WTC11 (cell line): ENCODE measurements at regions not wholly inside any gene's neighbourhood (a gene's known extent, or its start where the extent isn't known, plus 50 kb on each side); places are given as distances from the start of the nearest gene placed in this dataset.

ENCODE experiments used
- ATAC-seq: fragments of 200-7000 bp; cut with Tn5 transposase; 2 replicates; pipeline ENCODE4 v1.10.0; 2021; ENCODE audit warnings: mild to moderate bottlenecking, moderate library complexity
- CTCF ChIA-PET: fragments of 300-600 bp; sonication (Branson Sonifier 250); formaldehyde crosslinking; loops from one replicate; lab custom pipeline; 2021; ENCODE audit warnings: antibody characterized with exemption; lab: Charles Lee
- POLR2A ChIA-PET: fragments of 350-600 bp; sonication (Branson Sonifier 250); formaldehyde crosslinking; loops from one replicate; lab custom pipeline; 2021; ENCODE audit warnings: antibody characterized with exemption; lab: Charles Lee
- DNase-seq: peaks from one replicate; pipeline ENCODE4 v3.0.0; 2021; ENCODE audit warnings: low spot score
- H3K27ac Mint-ChIP-seq: 2 replicates; pipeline ENCODE4 v1.8.0; 2021; ENCODE audit warnings: mixed read lengths
- H3K27me3 Mint-ChIP-seq: 2 replicates; pipeline ENCODE4 v1.8.0; 2021; ENCODE audit warnings: low read depth, mild to moderate bottlenecking, moderate library complexity, mixed read lengths
- H3K36me3 Mint-ChIP-seq: 2 replicates; pipeline ENCODE4 v1.8.0; 2021; ENCODE audit warnings: mixed read lengths
- H3K4me1 Mint-ChIP-seq: 2 replicates; pipeline ENCODE4 v1.8.0; 2022; ENCODE audit warnings: mixed read lengths
- H3K4me3 Mint-ChIP-seq: 2 replicates; pipeline ENCODE4 v1.8.0; 2021; ENCODE audit warnings: mild to moderate bottlenecking, moderate library complexity, mixed read lengths
- H3K9me3 Mint-ChIP-seq: 2 replicates; pipeline ENCODE4 v1.8.0; 2021; ENCODE audit warnings: mixed read lengths
- ARID4B ChIP-seq: sonication (generic); formaldehyde crosslinking; IDR thresholded peaks from 2 replicates; pipeline ENCODE4 v1.8.0; 2023; ENCODE audit warnings: missing genetic modification reagents, mild to moderate bottlenecking, borderline replicate concordance
- CBFB ChIP-seq: sonication (generic); formaldehyde crosslinking; IDR thresholded peaks from 2 replicates; pipeline ENCODE4 v1.8.1; 2022; ENCODE audit warnings: mild to moderate bottlenecking, low read depth, missing genetic modification reagents
- CREM ChIP-seq: sonication (generic); formaldehyde crosslinking; IDR thresholded peaks from 2 replicates; pipeline ENCODE4 v1.8.1; 2022; ENCODE audit warnings: mild to moderate bottlenecking, missing genetic modification reagents, moderate library complexity
- CTCF ChIP-seq: fragments of 200-600 bp; IDR thresholded peaks from 2 replicates; pipeline ENCODE4 v1.8.0; 2022; ENCODE audit warnings: antibody characterized with exemption
- E2F4 ChIP-seq: sonication (generic); formaldehyde crosslinking; IDR thresholded peaks from 2 replicates; pipeline ENCODE4 v1.8.1; 2022; ENCODE audit warnings: low read depth, mild to moderate bottlenecking, moderate library complexity, missing genetic modification reagents, borderline replicate concordance
- FOXJ3 ChIP-seq: sonication (generic); formaldehyde crosslinking; IDR thresholded peaks from 2 replicates; pipeline ENCODE4 v1.9.0; 2021; ENCODE audit warnings: missing genetic modification reagents, mild to moderate bottlenecking, borderline replicate concordance
- FOXP4 ChIP-seq: sonication (generic); formaldehyde crosslinking; IDR thresholded peaks from 2 replicates; pipeline ENCODE4 v1.8.0; 2022; ENCODE audit warnings: mild to moderate bottlenecking, missing genetic modification reagents
- IRF2 ChIP-seq: sonication (generic); formaldehyde crosslinking; IDR thresholded peaks from 2 replicates; pipeline ENCODE4 v1.8.0; 2022; ENCODE audit warnings: low read depth, missing genetic modification reagents, borderline replicate concordance
- JUN ChIP-seq: sonication (generic); formaldehyde crosslinking; IDR thresholded peaks from 2 replicates; pipeline ENCODE4 v1.8.0; 2023; ENCODE audit warnings: mild to moderate bottlenecking, missing genetic modification reagents
- OVOL2 ChIP-seq: fragments of 250-450 bp; sonication (Bioruptor Pico); IDR thresholded peaks from 2 replicates; pipeline ENCODE4 v1.9.0; 2021; ENCODE audit warnings: mild to moderate bottlenecking, borderline replicate concordance
- SMAD3 ChIP-seq: sonication (generic); formaldehyde crosslinking; IDR thresholded peaks from 2 replicates; pipeline ENCODE4 v1.8.0; 2022; ENCODE audit warnings: missing genetic modification reagents, mild to moderate bottlenecking, borderline replicate concordance
- SMAD4 ChIP-seq: sonication (generic); formaldehyde crosslinking; IDR thresholded peaks from 2 replicates; pipeline ENCODE4 v1.8.0; 2022; ENCODE audit warnings: mild to moderate bottlenecking, missing genetic modification reagents
- TCF7 ChIP-seq: sonication (generic); formaldehyde crosslinking; IDR thresholded peaks from 2 replicates; pipeline ENCODE4 v1.8.0; 2022; ENCODE audit warnings: mild to moderate bottlenecking, low read depth, missing genetic modification reagents, moderate library complexity
- TEAD4 ChIP-seq: sonication (generic); formaldehyde crosslinking; IDR thresholded peaks from 2 replicates; pipeline ENCODE4 v1.8.0; 2022; ENCODE audit warnings: mild to moderate bottlenecking, missing genetic modification reagents
- ZNF512 ChIP-seq: sonication (generic); formaldehyde crosslinking; IDR thresholded peaks from 2 replicates; pipeline ENCODE4 v1.8.1; 2022; ENCODE audit warnings: missing genetic modification reagents, borderline replicate concordance
- ZNF671 ChIP-seq: fragments of 250-450 bp; sonication (Bioruptor Pico); IDR thresholded peaks from 2 replicates; pipeline ENCODE4 v1.8.0; 2021; ENCODE audit warnings: mild to moderate bottlenecking
- TF ChIP-seq, protein P1 (sequence below): sonication (generic); formaldehyde crosslinking; IDR thresholded peaks from 2 replicates; pipeline ENCODE4 v1.8.0; 2022; ENCODE audit warnings: missing genetic modification reagents
- TF ChIP-seq, protein P2 (sequence below): fragments of 250-450 bp; sonication (Bioruptor Pico); IDR thresholded peaks from 2 replicates; pipeline ENCODE4 v2.1.2; 2022; ENCODE audit warnings: mild to moderate bottlenecking, moderate library complexity
- TF ChIP-seq, protein P3 (sequence below): sonication (generic); formaldehyde crosslinking; IDR thresholded peaks from 2 replicates; pipeline ENCODE4 v1.8.0; 2023; ENCODE audit warnings: missing genetic modification reagents

- H3K9me3 Mint-ChIP-seq, result peaks cover 9% of the 10 kb centered on the region
- ATAC-seq (no peak), DNase-seq (no peak)
- no peak overlapping the region for H3K27ac Mint-ChIP-seq
- CTCF ChIA-PET, result no interaction called here
- H3K27me3 Mint-ChIP-seq, result peaks cover 3% of the 10 kb centered on the region; the same call in 1 of the 2 replicates
- H3K36me3 Mint-ChIP-seq, result no peaks in the 10 kb centered on the region
- no peak for TF ChIP-seq SMAD4
- no peak for TF ChIP-seq CREM (CRISPR knock-in tag)
- no peak for TF ChIP-seq OVOL2
- TF ChIP-seq CTCF, result no peak
- TF ChIP-seq FOXP4, result no peak
- TF ChIP-seq ARID4B (CRISPR knock-in tag), result no peak
- TF ChIP-seq SMAD3 (CRISPR knock-in tag), result no peak
- TF ChIP-seq ZNF671 (CRISPR knock-in tag), result no peak
- TF ChIP-seq TEAD4, result no peak
- TF ChIP-seq, protein P1, sequence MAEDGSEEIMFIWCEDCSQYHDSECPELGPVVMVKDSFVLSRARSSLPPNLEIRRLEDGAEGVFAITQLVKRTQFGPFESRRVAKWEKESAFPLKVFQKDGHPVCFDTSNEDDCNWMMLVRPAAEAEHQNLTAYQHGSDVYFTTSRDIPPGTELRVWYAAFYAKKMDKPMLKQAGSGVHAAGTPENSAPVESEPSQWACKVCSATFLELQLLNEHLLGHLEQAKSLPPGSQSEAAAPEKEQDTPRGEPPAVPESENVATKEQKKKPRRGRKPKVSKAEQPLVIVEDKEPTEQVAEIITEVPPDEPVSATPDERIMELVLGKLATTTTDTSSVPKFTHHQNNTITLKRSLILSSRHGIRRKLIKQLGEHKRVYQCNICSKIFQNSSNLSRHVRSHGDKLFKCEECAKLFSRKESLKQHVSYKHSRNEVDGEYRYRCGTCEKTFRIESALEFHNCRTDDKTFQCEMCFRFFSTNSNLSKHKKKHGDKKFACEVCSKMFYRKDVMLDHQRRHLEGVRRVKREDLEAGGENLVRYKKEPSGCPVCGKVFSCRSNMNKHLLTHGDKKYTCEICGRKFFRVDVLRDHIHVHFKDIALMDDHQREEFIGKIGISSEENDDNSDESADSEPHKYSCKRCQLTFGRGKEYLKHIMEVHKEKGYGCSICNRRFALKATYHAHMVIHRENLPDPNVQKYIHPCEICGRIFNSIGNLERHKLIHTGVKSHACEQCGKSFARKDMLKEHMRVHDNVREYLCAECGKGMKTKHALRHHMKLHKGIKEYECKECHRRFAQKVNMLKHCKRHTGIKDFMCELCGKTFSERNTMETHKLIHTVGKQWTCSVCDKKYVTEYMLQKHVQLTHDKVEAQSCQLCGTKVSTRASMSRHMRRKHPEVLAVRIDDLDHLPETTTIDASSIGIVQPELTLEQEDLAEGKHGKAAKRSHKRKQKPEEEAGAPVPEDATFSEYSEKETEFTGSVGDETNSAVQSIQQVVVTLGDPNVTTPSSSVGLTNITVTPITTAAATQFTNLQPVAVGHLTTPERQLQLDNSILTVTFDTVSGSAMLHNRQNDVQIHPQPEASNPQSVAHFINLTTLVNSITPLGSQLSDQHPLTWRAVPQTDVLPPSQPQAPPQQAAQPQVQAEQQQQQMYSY (CRISPR knock-in tag), result no peak
- no peak for TF ChIP-seq E2F4 (CRISPR knock-in tag)
- TF ChIP-seq JUN (CRISPR knock-in tag), result no peak
- no peak for TF ChIP-seq IRF2 (CRISPR knock-in tag)
- no peak for TF ChIP-seq CBFB (CRISPR knock-in tag)
- TF ChIP-seq TCF7 (CRISPR knock-in tag), result no peak
- TF ChIP-seq FOXJ3 (CRISPR knock-in tag), result no peak
- TF ChIP-seq, protein P2, sequence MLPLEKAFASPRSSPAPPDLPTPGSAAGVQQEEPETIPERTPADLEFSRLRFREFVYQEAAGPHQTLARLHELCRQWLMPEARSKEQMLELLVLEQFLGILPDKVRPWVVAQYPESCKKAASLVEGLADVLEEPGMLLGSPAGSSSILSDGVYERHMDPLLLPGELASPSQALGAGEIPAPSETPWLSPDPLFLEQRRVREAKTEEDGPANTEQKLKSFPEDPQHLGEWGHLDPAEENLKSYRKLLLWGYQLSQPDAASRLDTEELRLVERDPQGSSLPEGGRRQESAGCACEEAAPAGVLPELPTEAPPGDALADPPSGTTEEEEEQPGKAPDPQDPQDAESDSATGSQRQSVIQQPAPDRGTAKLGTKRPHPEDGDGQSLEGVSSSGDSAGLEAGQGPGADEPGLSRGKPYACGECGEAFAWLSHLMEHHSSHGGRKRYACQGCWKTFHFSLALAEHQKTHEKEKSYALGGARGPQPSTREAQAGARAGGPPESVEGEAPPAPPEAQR (CRISPR knock-in tag), result no peak
- TF ChIP-seq ZNF512 (CRISPR knock-in tag), result no peak
- TF ChIP-seq, protein P3, sequence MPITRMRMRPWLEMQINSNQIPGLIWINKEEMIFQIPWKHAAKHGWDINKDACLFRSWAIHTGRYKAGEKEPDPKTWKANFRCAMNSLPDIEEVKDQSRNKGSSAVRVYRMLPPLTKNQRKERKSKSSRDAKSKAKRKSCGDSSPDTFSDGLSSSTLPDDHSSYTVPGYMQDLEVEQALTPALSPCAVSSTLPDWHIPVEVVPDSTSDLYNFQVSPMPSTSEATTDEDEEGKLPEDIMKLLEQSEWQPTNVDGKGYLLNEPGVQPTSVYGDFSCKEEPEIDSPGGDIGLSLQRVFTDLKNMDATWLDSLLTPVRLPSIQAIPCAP, result no peak
- no peak overlapping the region for H3K4me3 Mint-ChIP-seq
- peaks cover 5% of the 10 kb centered on the region for H3K4me1 Mint-ChIP-seq
- POLR2A ChIA-PET, result no interaction called here
Observed at GRCh38 chr1:43048601-43049011, 89.9 kb upstream of the SLC2A1 start.
